Stimulated activated CD4-positive, alpha-beta T cell treated with anti-CD3 and anti-CD28 coated beads, Interleukin-15, amount 100 ng/mL, for 48 hours (primary cell): ENCODE measurements at regions not wholly inside any gene's neighbourhood (a gene's known extent, or its start where the extent isn't known, plus 50 kb on each side); places are given as distances from the start of the nearest gene placed in this dataset.

Experiments
- DNase-seq, 2 donors: peaks; one replicate each; pipeline ENCODE4 v3.0.0-alpha.2; 2020; ENCODE audit warnings: low read depth in 2 of 2

DNA sequence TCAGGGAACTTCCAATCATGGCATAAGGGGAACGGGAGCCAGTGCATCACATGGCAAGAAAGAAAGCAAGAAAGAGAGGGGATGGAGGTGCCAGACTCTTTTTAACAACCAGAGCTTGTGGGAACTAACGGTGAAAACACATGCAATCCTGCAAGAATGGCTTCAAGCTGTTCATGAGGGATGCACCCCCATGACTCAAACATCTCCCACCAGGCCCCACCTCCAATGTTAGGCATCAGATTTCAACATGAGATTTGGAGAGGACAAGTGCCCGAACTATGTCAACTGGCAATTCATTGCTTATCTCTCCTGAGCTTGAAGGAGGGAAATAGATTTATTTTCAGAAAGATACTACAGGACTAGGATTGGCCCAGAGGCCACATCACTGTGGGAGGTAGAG is 270.0 kb downstream of the SLC4A3 start:
- no peak for DNase-seq

DNA sequence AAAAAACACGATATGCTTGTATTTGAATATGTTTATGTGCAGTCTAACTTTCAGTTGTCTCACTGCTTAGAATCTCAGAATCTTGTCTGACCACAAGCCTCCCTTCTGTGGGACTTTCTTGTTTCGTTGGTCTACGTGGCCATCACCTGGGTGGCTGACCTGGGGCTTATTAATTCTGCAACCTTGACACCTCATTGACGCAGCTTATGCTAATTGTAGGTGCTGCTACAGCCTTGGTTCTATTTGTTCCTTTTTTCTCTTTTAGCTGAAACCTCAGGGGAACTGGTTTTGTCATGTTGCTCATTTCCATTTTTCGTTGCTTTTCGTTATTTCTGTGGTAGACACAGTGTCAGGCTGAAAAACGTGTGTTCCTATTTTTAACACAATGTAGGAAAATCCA is 273.7 kb downstream of the SLC4A3 start:
- DNase-seq: no peak

DNA sequence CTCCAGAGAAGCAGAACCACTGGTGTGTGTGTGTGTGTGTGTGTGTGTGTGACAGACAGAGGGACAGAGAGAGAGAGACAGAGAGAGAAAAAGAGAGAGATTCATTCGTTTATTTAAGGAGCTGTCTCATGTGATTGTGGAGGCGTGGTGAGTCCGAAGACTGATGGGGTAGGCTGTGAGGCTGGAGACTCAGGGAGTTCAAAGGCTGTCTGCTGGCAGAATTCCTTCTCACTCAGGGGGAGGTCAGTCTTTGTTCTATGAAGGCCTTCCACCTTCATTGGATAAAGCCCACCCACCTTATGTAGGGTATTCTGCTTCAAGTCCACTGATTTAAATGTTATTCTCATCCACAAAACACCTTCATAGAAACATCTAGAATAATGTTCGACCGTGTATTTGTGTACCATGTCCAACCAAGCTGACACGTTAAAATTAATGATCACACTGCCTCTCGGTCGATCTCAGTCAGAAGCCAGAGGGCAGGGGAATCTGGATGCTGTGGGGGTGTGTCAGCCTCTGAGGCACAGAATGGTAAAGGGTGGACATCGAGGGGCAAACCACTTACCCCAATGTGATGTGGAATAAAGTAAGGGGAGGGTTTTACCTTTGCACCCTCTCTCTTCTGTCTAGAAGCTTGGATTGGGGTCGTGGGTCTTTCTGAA is 275.6 kb downstream of the SLC4A3 start:
- no peak for DNase-seq

DNA sequence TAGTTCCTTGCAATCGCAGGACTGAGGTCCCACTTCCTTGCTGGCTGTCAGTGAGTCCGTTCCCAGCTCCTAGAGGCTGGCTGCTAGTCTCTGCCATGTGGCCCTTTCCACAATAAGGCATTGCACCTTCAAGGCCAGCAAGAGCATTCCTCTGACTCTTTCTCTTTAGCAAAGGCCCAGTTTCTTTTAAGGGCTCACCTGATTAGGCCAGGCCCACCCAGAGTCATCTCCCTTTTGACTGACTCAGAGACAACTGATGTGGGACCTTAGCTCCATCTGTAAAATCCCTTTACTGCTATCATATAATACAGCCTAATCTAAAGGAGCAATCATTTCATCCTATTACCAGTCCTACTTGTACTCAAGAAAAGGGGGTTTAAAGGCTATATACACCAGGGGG is 278.2 kb downstream of the SLC4A3 start:
- no peak for DNase-seq

DNA sequence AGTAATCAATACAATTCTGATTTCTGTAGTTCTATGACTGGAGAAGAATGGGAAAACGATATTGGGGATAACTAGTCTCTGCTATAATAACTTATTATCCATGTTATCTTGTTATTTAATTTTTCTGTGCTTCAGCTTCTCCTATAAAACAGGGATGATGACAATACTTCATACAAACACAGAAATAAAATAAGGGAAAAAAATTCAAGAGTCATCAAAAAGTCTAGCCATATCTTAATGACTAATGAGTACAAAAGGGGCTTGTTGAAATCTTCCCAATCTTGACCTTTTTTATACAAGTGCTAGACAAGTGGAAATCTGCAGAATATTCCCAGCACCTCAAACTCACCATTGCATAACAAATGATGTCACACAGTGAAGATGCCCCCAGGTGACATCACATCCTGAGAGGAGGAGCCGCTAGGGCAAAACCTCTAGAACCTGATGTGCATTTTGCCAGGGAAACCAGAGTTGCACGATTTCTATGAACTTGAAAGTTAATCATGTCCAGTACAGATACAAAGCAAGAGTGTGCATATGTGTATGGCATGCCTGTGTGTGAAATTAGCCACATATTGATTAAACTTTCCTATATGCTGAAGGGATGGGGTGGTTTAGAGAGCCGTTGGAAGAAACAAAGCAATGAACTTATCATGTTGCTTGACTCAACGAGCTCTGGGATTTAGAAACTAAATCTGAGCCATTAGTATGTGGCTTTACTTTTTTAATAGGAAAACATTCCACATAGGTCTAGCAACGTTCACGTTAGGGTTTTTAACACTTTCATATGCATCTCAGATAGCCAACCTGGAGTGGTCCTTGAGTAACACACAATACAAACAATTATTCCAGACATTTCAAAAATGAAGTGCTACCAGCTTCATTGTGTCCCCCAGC is 278.9 kb downstream of the SLC4A3 start:
- no peak for DNase-seq

DNA sequence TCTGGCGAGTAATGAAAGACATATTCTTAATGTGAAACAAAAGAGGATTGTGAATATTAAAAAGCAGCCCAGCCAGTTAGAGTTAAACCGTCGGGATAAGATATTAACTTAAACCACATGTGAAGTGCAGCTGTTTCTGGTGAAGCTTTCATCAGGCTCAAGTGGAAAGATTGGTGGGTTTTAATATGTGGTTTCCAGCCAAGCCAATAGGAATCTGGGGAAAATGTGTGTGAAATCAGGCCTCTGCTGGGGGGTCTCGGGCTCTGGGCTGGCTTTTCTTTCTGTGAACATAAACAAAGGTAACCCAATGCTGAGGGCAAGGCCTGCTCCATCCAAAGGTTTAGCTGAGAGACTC is 279.6 kb downstream of the SLC4A3 start:
- DNase-seq: no peak

DNA sequence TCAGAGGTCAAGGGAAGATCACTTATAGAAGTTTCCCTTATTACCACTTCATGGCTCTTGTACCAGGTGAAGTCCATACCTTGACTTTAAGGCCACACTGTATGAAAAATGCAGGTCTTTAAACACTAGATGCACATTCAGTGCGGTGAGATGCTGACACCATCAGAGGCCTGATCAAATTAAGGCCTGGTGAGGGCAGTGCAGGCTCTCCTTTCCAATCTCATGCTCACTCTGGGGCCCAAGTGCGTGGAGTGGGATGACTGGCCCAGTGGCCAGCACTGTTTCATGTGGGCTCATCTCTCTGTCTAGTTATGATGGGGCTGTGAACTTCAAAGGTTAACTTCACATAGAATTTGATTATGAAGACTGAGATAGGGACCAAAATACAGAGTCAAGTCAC is 281.1 kb downstream of the SLC4A3 start:
- DNase-seq: no peak

DNA sequence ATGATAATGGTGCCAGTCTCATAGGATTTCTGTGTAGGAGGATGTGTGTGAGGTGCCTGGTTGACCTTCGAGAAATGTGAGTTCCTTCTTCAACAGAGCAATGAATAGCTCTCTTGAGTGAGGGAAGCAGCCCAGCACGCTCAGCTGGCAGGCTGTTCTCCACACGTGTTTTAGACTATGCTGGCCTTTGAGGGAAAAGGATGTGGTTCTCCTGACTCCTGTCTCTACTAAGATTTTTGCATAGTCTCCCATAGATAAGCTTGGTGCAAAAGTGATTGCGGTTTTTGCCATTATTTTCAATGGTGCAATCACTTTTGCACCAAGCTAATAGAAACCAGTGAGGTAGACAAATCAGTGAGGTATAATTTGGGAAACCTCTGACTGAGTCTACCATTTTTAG is 284.1 kb downstream of the SLC4A3 start:
- no peak for DNase-seq

DNA sequence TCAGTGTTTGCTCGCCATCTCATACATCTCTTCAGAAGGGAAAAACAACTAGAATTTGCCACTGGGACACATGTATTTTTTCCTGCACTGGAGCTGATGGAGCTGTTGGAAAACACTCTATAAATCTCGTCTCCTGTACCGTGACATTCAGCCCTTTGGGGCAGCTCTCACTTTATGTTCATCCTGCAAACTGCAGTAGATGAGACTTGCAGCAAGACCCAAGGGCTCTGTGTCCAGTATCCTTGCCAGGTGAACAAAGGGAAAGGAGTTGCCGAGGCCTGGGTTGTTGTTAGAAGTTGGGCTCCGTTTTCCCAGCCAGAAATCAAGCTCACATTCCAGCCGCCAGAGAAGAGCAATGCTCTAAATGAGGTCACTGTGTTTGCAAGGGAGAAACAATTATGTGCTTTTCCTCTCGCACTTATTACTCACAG is 285.1 kb downstream of the SLC4A3 start:
- DNase-seq: no peak

DNA sequence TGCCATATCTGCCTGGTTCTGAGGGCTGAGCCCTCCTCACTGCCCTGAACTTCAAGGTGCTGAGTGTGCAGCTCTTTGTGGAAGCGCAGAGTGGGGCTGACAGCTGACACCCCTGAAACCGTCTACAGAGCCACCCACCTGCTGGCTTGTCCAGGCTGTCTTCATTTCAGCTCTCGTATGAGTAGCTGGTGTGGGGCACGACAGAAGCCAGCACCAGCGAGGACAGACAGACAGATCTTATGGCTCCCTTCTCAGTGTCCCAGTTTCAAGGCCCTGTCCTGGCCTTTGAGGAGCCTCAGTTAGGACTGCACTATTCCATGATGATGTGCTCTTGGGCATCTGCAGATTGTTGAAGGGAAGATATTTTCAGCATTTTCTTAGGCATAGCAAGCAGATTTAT is 287.1 kb downstream of the SLC4A3 start:
- no peak for DNase-seq

DNA sequence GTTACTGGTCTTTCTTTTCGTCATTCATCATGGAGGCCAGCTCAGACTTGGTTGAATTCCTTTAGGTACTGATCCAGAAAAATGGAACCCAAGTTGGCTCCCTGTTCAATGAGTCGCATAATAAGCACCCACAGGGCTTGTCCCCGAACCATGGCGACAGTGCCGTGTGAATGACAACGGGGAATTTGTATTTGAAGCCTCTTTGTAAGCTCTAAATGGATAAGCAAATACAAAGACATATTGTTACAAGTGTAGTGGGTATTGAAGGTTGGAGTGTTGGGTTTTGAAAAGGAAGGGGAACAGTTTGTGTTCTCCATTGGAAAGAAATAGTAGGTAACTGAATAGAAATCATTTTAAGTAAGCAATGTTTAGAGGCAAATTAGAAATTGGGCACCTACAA is 288.9 kb downstream of the SLC4A3 start:
- no peak for DNase-seq

DNA sequence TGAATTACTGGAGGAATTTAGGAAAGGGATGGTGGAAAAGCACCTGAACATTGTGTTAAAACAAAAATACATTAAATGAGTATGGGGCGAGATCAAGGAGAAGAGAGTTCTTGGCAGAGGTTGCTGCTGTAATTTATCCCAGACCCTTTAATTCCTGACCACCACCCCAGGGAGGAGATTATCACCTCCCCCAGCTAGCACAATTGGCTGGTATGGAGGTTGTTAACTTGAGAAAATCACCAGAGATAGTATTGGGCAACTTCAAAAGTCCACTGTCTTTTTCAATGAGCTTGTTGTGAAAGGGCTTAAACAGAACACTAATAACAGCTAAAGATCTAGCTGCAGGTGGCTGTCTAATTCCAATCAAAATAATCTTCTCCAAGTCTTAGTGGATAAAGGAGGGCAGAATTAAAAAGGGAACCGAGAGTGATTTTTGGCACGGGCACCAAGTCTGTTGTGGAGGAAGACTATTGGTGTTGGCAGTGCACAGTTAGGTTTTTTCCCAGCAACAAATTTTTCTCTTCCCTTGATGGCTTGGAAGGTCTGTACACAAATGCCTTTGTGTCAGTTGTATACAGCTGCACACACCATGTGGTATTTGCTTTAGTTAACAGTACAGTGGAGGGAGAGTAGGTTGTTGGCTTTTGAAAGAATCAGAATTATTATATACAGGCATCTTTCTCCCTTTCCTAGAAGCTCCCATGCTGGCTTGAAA is 289.5 kb downstream of the SLC4A3 start:
- DNase-seq: no peak

DNA sequence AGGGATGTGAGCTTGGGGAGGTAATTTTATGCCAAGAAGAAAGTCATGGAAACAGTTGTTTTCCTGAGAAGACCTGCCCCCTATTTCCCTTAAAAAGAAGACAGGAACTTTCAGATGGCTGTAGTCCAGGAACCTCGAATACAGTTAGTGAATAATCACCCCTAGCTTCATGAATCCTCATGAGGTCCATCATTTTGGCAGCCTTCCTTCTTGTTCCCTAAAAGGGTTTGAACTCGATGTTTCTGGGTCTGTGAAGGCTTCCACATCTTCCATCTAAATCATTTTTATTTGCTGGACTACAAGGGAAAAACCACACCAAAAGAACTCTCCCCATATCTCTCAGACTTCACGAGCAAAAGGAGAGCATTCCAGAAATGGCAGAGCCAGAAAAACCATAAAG is 290.8 kb downstream of the SLC4A3 start:
- no peak for DNase-seq

DNA sequence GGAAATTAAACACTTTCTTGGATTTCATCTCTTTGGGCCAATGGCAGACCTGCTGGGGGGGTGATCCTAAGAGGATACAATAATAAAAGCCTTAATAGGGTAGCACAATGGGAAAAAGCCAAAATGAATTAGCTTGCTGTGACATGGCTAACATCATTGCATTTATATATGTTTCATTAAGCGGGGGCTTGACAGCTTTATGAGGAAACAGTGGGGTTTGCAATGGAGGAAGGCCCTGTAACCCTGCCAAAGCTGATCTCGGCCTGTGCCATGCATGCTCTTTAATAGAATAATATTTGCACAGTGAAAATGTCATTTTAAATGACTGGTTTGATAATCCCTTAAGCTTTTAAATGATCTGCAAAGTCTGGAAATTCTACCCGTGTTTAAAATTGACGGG is 291.5 kb downstream of the SLC4A3 start:
- no peak for DNase-seq

DNA sequence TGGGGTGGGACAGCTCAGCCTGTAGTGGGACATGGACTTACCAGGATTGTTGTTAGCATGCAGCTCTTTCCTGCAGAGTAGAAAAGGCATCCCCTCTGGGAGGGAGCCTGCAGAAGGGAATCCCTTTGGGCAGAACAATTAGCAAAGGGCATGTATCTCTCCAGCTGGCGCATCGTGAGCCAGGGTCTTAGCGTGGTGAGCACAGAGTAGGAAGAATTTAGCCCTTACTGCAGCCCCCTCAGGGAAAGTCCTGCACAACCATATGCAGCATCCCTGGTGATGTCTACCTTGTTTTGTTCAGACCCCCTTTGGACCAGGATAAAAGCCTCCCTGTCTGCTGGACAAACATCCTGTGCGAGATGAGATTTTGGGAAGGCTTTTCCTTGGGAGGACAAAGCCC is 292.1 kb downstream of the SLC4A3 start:
- no peak for DNase-seq

DNA sequence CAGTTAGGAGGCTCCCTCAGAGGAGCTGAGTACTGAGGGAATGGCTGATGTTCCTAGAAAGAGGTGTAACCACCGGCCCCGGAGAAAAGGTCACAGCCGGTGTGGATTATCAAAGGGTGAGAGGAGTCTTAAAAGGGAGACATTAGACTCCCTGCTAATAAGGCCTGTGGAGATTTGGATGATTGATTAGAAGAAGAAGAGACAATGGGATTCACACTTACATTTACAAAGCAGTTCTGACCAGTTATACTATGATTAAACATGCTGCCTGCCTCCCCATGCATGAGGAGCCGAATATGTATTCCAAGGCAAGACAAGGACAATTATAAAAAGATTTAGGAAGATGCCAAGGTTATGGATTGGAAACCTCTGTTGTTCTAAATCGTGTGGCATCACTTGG is 302.4 kb downstream of the SLC4A3 start:
- DNase-seq: no peak

DNA sequence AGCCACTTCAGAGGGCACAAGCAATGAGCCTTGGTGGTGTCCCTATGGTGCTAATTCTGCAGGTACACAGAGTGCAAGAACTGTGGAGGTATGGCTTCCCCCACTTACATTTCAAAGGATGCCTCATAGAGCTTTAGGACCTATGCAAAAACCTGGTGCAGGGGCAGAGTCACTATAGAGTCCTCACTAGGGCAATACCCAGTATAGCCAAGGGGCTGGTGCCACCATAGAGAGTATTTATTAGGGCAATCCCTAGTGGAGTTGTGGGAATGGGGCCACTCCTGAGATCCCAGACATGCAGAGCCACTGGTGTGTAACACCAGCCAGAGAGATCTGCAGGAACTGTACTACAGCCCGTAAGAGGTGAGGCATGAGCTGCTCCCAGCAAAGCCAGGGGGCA is 312.2 kb downstream of the SLC4A3 start:
- no peak for DNase-seq

DNA sequence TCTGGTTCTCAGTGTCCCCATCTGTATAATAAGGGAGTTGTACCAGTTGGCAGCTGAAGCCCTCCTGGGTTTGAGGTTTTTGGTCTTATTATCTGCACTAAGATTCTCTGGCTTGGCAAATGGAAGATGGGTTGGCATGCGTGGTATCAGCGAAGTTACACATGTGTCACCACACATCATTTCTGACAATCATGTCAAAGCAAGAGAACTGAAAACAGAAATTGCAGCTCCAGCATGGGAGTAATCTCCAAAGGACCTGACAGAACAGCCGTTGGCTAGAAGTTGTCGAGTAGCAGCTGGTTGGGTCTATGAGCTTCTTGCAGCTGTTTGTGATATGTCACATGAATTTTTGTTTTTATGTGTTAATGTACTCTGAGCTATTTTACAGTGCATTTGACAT is 317.4 kb downstream of the SLC4A3 start:
- no peak for DNase-seq

DNA sequence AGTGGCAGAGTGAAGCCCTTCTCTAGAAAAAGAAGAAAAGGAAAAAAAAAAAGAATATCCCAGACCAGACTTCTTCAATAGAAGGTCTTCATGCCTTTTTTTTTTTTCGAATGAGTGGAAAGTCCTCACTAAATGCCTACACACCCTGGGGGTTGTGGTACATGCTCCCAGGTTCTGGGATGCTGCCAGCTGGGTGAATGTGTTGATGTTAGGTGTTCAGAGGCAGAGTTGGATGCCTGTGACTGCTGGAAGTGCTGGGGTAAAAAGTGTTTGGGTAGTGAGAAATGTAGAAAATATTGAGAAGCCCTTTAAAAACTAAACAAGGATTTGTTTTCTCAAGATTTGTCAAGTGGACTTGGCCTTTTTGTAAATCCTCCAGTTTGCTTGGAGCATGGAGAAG is 318.6 kb downstream of the SLC4A3 start:
- no peak for DNase-seq

DNA sequence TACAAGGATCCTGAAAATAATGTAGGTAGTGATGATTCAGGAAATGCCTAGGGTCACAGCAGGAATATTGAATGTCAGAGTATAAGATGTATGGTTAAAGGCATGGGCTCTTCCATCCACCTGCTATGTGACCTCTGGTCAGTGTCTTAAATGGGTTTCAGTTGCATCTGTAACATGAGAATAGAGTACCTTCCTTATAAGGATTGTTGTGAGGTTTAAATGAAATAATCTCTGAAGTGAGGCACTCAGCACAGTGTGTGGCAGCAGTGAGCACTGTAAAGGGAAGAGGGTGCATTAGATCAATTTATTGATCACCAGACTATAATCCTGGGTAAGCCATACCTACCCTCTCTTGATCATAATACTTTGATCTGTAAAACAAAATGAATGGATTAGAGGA is 319.1 kb downstream of the SLC4A3 start:
- no peak for DNase-seq

DNA sequence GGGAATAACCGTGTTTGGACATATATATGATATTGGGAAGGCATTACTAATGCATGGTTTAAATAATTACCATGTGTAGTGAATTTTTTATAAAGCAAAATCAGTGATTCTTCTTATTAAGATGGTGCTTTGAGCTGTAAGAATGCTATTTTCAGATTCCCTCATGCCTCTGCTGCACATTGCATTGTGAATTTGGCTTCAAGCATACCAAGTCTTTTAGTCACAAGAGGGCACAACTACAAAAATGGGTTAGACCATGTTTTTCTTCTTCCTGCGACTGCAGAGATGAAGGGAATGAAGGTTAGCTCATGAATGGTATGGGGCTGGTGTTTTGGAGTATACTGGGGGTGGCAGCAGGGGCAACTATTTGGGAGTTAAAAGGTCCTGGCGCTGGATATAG is 320.1 kb downstream of the SLC4A3 start:
- DNase-seq: no peak

DNA sequence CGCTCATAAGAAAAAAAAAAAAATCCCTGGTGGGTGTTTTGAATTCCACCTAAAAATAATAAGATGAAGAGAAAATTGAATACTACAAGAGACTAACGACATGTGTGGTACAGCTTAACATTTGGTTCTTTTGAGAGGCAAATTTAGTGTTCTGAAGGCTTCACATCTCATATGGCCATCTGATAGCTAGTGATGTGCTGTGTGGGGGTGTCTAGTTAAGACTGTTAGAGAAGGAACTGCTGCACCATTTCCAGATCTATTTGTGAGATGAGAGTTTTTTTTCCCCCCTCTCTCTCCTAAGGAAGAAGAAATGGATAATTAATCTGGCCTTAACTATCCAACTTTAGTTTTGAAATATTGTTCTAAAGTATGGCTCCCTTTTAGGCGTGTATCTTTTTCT is 321.6 kb downstream of the SLC4A3 start:
- DNase-seq: no peak

DNA sequence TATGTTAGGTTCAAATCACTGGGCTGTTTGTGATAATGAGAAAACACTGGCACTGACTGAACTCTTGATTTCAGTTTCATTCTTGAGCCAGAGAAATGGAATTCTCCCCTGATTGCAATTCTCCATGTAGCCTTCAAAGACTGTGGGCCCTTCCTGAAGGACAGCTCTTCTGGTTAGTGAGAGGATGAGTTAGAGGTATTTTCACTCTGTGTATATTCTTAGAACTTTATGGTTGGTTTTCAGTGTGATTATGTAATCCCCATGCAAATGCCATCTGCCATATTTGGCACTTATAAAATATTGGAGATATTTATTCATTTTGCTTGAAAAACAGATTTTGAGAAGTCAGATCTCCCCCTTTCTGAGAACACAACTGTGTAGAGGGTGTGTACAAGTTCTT is 323.7 kb downstream of the SLC4A3 start:
- no peak for DNase-seq
